Dermis blood vessel endothelial cell (primary cell): ENCODE measurements at regions not wholly inside any gene's neighbourhood (a gene's known extent, or its start where the extent isn't known, plus 50 kb on each side); places are given as distances from the start of the nearest gene placed in this dataset.
"Not testable (repeated sequence)": the region's sequence is repeated elsewhere in the genome, so short reads cannot be mapped to it uniquely, and the experiment has no call there.

Source experiments
- DNase-seq: peaks from one replicate; pipeline ENCODE4 v3.0.0; 2010

- DNase-seq, result peak; percentile 69
Measured at GRCh38 chr6:111925296-111925695, 52.0 kb upstream of the FYN start.

- DNase-seq, result no peak
Measured at GRCh38 chr6:111926731-111927302, 53.6 kb upstream of the FYN start.

GRCh38 chr6:111927321-111927720, 54.1 kb upstream of the FYN start:
- no peak for DNase-seq

GRCh38 chr6:111928139-111928538, 54.9 kb upstream of the FYN start:
- no peak for DNase-seq

GRCh38 chr6:111934611-111935010, 61.4 kb upstream of the FYN start:
- not testable (repeated sequence) for DNase-seq

DNA sequence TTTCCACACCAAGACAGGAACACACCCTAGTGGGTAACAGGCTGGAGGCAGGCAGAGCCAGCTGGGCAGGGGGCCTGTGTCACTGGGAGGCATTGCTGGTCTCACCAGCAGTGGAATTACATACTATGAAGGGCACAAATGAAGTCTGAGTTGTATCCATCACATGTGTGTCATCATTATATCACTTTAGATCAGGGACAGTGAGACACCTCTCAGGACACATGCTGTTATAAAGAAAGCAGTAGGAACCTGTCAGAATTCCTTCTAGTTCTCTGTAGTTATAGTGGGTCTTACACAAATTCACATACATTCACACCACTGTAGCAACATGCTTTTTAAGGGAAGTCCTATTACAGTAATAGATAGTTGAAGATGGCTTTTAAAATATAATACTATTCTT, 63.5 kb upstream of the FYN start:
- DNase-seq, result no peak

- peak; percentile 49 for DNase-seq
Measured at GRCh38 chr6:111938710-111939109, 65.5 kb upstream of the FYN start.

GRCh38 chr6:111939902-111940301, 66.7 kb upstream of the FYN start:
- DNase-seq, result peak; percentile 20

DNA sequence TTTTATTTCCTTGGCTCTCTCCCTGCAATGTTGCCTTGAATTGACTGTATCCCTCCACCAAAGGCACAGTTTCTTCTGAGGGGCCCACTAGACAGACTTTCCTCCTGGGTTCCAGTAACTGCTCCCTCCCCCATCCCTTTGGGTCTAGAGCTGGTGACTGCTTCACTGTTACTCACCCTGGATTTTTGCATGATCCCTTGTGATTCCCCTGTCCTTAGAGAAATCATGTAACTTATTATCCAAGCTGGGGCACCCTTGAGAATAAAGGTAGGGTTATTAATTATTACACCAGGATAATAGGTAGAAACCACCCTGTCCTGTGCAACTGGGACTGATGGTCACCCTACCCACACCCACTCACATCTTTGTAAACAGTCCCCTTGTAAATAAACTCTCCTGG, 67.5 kb upstream of the FYN start:
- DNase-seq, result no peak

GRCh38 chr6:111941686-111942330, 68.6 kb upstream of the FYN start:
- DNase-seq, result no peak

GRCh38 chr6:111942561-111942960, 69.3 kb upstream of the FYN start:
- no peak for DNase-seq

- no peak for DNase-seq
Measured at GRCh38 chr6:111943266-111943665, 70.0 kb upstream of the FYN start.

GRCh38 chr6:111943726-111944125, 70.5 kb upstream of the FYN start:
- DNase-seq, result no peak

DNA sequence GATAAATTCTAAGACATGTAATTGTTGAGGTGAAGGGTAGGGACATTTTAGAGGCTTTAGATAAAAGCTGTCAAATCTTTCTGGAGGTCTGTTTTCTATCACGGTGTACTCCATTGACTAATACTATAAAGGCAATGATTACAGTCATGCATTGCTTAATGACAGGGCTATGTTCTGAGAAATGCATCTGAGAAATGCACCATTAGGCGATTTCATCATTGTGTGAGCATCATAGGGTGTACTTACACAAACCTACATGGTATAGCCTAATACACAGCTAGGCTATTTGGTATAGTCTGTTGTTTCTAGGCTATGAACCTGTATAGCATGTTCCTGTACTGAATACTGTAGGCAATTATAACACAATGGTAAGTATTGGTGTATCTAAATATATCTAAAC, 71.3 kb upstream of the FYN start:
- DNase-seq, result no peak

DNA sequence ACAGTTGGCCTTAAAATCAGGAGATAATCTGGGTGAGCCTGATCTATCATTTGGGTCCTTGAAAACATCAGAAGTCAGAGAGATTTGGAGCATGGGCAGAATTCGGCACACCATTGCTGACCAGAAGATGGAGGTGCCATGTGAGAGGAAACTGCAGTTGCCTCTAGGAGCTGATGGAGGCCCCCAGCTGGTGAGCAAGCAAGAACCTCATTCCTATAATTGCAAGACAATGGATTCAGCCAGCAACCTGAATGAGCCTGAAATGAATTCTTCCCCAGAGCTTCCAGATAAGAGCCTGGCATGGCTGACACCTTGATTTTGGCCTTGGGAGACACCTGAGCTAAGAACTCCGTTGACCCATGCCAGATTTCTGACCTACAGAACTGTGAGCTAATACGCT, 76.3 kb upstream of the FYN start:
- no peak for DNase-seq

DNA sequence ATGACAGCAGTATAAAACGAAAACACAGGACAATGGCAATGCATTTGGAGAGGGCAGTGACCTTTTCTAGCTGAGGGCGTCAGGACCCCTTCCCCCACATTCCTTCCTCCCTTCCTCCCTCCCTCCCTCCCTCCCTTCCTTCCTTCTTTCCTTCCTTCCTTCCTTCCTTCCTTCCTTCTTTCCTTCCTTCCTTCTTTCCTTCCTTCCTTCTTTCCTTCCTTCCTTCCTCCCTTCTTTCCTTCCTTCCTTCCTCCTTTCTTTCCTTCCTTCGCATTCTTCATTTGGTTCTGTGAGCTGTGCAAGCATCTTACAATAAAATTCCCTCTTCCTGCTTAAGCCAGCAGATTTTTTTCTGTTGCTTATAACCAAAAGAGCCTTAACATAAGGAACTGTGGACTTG, 76.7 kb upstream of the FYN start:
- DNase-seq, result not testable (repeated sequence)

- DNase-seq, result no peak
Measured at GRCh38 chr6:111950661-111951496, 77.6 kb upstream of the FYN start.

DNA sequence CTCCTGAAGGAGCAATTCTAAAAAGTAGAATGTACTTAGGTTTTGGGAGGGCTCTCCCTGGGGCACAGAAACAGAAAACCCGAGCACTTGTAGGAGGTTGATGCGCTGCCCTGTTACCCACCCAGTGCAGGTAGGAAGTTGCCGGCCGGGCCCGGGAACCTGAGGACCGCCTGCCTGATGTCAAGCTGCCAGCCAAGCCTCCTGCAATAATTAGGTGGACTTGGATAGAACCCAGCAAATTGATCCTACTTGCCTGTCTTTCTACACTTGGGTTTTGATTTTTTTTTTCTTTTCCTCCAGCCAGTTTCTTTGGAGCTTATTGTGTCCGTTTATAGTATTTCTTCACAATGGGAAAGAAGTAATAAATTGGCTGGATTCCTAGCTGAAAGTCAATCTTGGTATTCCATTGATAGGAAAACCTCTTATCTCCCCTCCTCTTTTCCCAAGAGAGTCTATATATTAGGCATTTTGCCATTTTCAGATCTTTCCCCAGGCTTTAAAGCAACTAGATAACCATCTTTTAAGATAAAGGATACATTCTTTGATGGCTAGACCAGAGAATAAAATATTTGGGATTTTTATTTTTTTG, 78.3 kb upstream of the FYN start:
- no peak for DNase-seq

DNA sequence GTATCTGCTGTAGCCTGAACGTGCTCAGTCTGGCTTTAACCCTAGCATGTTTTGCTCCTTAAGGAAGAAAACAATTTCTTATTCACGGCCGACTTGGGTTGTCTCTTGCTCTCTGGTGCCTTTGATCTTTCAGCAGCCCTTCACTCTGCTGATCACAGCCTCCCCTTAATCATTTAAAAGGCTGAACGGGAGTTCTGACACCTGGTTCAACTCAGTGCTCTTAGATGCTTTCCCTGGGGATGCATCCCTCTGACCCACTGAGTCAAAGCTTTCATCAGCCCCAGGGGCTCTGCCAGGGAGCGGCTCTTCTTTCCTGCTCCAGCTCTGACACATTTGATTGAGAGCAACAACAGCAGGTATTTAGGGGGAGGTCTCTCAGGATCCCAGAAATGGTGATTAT, 79.0 kb upstream of the FYN start:
- DNase-seq, result no peak

DNA sequence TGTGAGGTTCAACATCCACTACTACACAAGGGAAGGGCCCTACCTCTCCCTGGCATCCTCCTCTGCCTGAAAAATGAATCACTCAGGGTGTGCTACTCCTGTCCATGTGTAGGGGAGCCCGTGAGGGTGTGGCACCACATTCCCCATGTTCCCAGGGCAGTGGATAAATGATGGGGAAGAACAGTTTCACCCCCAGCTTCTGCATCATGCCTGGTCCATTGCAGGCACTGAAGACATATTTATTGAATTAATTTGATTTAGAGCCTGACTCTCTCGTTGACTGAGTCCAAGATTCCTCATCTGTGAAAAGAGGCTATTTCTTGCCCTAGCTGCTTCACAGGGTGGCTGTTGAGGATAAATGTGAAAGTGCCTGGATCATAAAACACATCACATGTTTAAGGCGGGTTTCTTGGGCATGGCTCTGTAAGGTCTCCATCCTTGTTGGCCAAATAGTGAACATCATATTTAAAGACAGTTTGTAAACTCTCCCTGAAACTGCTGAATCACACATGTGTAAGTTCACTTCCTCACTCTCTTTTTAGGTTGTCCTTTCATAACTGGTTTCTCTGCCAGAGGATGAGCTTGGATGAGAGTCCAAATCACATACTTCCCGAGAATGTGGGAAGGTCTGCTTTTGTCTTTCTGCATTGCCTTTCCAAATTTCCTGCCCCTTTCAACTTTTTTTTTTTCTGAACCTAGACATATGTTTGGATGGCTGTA, 79.7 kb upstream of the FYN start:
- no peak for DNase-seq

DNA sequence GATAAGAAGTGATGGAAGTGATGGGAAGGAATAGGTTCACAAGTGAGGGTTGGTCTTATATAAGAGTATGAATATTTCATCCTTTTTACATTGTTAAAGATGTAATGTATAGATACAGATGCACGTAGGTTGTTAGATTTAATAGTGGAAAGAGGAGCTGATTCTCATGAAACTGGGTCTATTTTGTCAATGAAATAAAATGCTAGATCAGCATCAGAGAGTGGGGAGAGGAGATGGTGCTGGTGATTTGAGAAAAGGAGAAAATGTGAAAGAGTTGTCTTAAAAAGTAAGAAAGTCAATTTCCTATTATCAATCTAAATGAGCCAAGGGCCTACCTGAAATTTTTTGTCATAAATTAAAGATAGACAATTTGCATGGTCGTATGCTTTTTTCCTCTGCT, 82.8 kb upstream of the FYN start:
- DNase-seq, result no peak

GRCh38 chr6:111957623-111958315, 84.5 kb upstream of the FYN start:
- no peak for DNase-seq
